Right lobe of liver (tissue), 6 donors: ENCODE measurements at regions not wholly inside any gene's neighbourhood (a gene's known extent, or its start where the extent isn't known, plus 50 kb on each side); places are given as distances from the start of the nearest gene placed in this dataset.

ENCODE experiments used
- ATAC-seq, 4 donors: fragments of 200-7000 bp; cut with Tn5 transposase; one replicate each; pipeline ENCODE4 v1.9.1; 2020; ENCODE audit warnings: mild to moderate bottlenecking in 4 of 4, moderate library complexity in 4 of 4
- DNase-seq, 3 donors: peaks; one replicate each; pipeline ENCODE4 v3.0.0-alpha.2; 2020
- H3K27ac ChIP-seq, 3 donors: fragments of 200-600 bp; one replicate each; pipeline ENCODE4 v1.8.0; 2022
- H3K27me3 ChIP-seq, 2 donors: fragments of 200-600 bp; one replicate each; pipeline ENCODE4 v1.8.0; 2022
- H3K36me3 ChIP-seq, 4 donors: fragments of 200-600 bp; sonication (generic) in 1 of 4; one replicate each; pipeline versions ENCODE4 v1.5.1 to v1.8.0; 2017 to 2022; ENCODE audit warnings: control low read depth in 1 of 4
- H3K4me1 ChIP-seq, 4 donors: fragments of 200-600 bp; sonication (generic) in 1 of 4; one replicate each; pipeline versions ENCODE4 v1.5.1 to v1.8.0; 2017 to 2022; ENCODE audit warnings: control low read depth in 1 of 4
- H3K4me3 ChIP-seq, 3 donors: fragments of 200-600 bp; one replicate each; pipeline ENCODE4 v1.8.0; 2022
- H3K9me3 ChIP-seq, 4 donors: fragments of 200-600 bp; sonication (generic) in 1 of 4; one replicate each; pipeline versions ENCODE4 v1.5.1 to v1.8.0; 2017 to 2022; ENCODE audit warnings: control low read depth in 1 of 4
- POLR2A ChIP-seq: fragments of 450-650 bp; IDR thresholded peaks from one replicate; pipeline ENCODE4 v1.6.1; 2017; ENCODE audit warnings: antibody characterized with exemption, mild to moderate bottlenecking
- WGBS: methylation state at CpG from one replicate; pipeline ENCODE4 v1.1.6; 2018; ENCODE audit warnings: low coverage, low lambda C conversion rate; ENCODE audit not compliant: insufficient coverage; ENCODE audit errors: missing lambda C conversion rate; 5-methylcytosine and 5-hydroxymethylcytosine counted together
- intact Hi-C, 2 donors: fragments of 100-400 bp; cut with DNase I; formaldehyde crosslinking; loops; one replicate each; pipeline versions ENCODE4 v1.11.2 to v1.14.1; 2022
- TF ChIP-seq, protein P1 (sequence below), 4 donors: fragments of 200-600 bp in 3 of 4; fragments of 450-650 bp in 1 of 4; IDR thresholded peaks; one replicate each; pipeline versions ENCODE4 v1.5.1 to v1.8.0; 2016 to 2022; ENCODE audit warnings: antibody characterized with exemption in 4 of 4, mild to moderate bottlenecking in 2 of 4
- donor health status: DM: no; HTN: yes; CAD: no.
- donor health status: DM: no; HTN: no; CAD: no.
- donor health status: DM: no; HTN: no; CAD: no.
- donor health status: DM: no; HTN: yes; CAD: no.
- donor health status: DM: no; HTN: yes; CAD: no.

DNA sequence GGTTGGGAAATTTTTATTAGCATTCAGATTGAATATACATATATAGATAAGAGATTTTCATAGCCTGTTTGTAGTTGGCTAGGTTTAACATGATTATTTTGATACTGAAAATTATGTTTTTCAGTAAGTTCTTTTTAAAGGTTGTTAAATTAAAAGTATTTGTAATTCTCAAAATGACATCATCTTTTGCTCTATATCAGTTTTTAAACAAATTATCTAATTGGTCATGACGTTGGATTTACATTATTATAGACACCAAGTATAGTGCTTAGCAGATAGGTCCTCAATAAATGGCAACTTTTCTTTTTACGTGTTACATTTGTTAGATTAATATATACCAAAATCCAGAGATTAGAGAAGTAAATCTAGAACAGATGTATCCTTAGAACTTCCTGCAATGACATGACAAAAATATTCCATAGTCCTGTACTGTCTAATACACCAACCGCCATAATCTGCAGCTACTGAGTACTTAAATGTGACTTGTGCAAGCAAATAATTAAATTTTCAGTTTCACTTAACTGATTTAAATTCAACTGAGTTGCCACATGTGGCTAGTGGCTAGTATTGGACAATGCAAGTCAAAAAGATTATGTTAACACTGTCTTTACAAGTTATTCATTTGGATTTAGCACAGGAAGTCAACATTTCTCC, 1613.1 kb upstream of the TENM3 start:
- H3K27me3 ChIP-seq = no peaks in the 10 kb centered on the region
- no peak for DNase-seq
- no peak overlapping the region for H3K4me3 ChIP-seq
- H3K27ac ChIP-seq = no peak overlapping the region
- ATAC-seq = no peak
- H3K4me1 ChIP-seq = no peaks in the 10 kb centered on the region
- WGBS = 36% methylated on average over 3 of the region's 3 CpGs
- H3K36me3 ChIP-seq = no peaks in the 10 kb centered on the region
- H3K9me3 ChIP-seq = no peaks in the 10 kb centered on the region
- intact Hi-C loops = no loop called here
- TF ChIP-seq, protein P1, sequence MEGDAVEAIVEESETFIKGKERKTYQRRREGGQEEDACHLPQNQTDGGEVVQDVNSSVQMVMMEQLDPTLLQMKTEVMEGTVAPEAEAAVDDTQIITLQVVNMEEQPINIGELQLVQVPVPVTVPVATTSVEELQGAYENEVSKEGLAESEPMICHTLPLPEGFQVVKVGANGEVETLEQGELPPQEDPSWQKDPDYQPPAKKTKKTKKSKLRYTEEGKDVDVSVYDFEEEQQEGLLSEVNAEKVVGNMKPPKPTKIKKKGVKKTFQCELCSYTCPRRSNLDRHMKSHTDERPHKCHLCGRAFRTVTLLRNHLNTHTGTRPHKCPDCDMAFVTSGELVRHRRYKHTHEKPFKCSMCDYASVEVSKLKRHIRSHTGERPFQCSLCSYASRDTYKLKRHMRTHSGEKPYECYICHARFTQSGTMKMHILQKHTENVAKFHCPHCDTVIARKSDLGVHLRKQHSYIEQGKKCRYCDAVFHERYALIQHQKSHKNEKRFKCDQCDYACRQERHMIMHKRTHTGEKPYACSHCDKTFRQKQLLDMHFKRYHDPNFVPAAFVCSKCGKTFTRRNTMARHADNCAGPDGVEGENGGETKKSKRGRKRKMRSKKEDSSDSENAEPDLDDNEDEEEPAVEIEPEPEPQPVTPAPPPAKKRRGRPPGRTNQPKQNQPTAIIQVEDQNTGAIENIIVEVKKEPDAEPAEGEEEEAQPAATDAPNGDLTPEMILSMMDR (IDR thresholded peaks at IDR 0.05) = no peak
- no peak for TF ChIP-seq POLR2A

DNA sequence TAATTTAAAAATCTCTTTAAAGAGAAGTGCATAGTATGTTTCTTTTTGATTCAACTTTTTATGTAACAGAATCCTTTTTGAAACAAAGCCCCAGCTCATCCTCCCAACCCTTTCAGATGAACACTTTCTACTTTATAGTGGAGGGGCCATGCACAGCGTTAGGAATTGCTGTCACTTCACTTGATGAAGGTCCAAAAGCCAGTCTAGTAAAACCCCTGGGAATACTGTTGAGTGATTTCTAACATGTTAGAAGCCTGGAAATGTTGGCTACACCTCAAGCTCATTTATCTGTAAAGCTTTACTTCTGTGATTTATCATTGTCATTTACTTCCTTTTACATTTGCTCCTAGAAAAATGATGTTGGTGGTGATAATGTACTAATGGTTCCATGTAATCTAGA, 1608.9 kb upstream of the TENM3 start:
- Histone ChIP-seq H3K27ac (no peak overlapping the region), H3K27me3 (no peaks in the 10 kb centered on the region), H3K4me3 (no peak overlapping the region), H3K4me1 (no peaks in the 10 kb centered on the region), H3K36me3 (no peaks in the 10 kb centered on the region), H3K9me3 (no peaks in the 10 kb centered on the region)
- DNase-seq (no peak), ATAC-seq (no peak)
- 27% methylated on average over 1 of the region's 1 CpG for WGBS
- TF ChIP-seq, protein P1 (IDR thresholded peaks at IDR 0.05) = no peak
- no peak for TF ChIP-seq POLR2A
- intact Hi-C loops = no loop called here

DNA sequence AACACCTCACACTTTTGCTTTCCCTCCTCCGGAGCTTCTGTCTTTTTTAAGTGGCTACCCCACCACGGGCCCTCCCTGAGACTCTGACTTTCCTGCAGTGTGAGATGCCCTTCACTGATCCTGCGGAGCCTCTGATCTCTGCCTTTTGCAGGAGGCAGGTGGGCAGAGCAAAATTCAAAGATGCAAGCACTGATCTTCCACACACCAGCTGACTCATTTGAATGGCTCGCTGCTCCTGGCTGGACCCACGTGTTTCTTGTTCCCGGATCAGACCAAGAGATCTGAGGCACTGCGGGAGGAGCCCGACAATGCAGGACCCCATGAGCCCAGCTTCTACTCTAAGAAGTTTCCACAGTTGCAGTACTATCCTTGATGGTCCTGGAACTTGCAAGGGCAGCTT, 1607.9 kb upstream of the TENM3 start:
- no peak for DNase-seq
- 38% methylated on average over 8 of the region's 8 CpGs for WGBS
- intact Hi-C loops = no loop called here
- H3K4me1 ChIP-seq = no peaks in the 10 kb centered on the region
- no peaks in the 10 kb centered on the region for H3K36me3 ChIP-seq
- TF ChIP-seq POLR2A = no peak
- TF ChIP-seq, protein P1 (IDR thresholded peaks at IDR 0.05) = no peak
- no peak overlapping the region for H3K4me3 ChIP-seq
- ATAC-seq = no peak
- no peaks in the 10 kb centered on the region for H3K9me3 ChIP-seq
- no peaks in the 10 kb centered on the region for H3K27me3 ChIP-seq
- H3K27ac ChIP-seq = no peak overlapping the region

DNA sequence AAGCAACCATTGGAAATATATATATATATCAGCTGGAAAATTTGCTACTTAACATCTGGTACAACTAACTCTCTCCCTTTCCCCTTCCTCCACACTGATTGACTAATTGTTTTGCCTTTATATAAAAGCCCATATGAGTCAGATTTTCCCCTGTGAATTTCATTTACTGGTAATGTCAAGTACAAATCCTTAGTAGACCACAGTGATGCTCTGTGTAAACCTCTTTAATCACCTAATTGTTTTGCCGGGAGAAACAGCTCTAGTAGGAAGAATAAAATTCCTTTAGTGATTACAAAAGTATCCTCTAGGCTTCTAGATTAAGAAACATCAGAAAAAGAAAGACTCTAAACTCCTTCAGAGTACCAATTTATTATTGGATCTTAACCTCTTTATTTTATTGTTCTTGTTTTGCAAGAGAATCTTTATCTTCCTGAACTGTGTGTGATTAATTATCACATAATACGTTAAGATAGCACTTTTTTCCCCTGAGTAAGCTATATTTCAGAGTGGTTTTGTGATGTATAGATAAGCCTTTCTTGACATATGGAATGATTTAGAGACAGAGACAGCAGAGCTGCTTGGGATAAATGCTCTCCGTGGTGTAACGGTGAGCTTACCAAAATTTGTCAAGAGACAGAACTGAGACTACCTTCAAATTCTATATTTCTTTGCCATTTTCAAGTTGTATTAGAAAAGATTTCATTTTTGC, 1606.4 kb upstream of the TENM3 start:
- Histone ChIP-seq H3K27me3 (no peaks in the 10 kb centered on the region), H3K4me1 (no peaks in the 10 kb centered on the region), H3K27ac (no peak overlapping the region), H3K9me3 (no peaks in the 10 kb centered on the region), H3K4me3 (no peak overlapping the region), H3K36me3 (no peaks in the 10 kb centered on the region)
- TF ChIP-seq, protein P1 (IDR thresholded peaks at IDR 0.05) = no peak
- no peak for TF ChIP-seq POLR2A
- intact Hi-C loops = no loop called here
- 50% methylated on average over 4 of the region's 4 CpGs for WGBS
- DNase-seq (no peak), ATAC-seq (no peak)
